CD4-positive, alpha-beta T cell treated with Interleukin-15 for 4 hours (primary cell): ENCODE measurements at regions not wholly inside any gene's neighbourhood (a gene's known extent, or its start where the extent isn't known, plus 50 kb on each side); places are given as distances from the start of the nearest gene placed in this dataset.
"Not testable (repeated sequence)": the region's sequence is repeated elsewhere in the genome, so short reads cannot be mapped to it uniquely, and the experiment has no call there.

Experiments used
- DNase-seq: peaks from one replicate; pipeline ENCODE4 v3.0.0-alpha.2; 2020; ENCODE audit warnings: low spot score

DNA sequence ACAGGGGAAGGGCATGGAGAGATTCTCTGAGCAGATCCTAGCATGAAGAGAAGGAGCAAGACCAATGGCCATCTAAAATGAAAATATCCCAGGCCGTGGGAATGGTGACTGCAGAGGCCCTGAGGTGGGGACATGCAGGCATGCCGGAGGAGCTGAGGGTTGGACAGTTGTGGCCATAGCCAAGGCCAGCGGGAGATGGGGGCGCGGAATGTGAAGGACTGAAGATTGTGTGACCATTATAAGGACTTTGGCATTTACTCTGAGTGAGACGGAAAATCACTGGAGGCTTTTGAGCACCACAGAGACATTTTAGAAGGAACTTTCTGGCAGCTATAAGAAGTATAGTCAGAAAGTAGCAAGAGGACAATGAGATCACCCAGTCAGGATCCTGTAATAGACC lies 341.1 kb downstream of the SFMBT2 start:
- DNase-seq: no peak

DNA sequence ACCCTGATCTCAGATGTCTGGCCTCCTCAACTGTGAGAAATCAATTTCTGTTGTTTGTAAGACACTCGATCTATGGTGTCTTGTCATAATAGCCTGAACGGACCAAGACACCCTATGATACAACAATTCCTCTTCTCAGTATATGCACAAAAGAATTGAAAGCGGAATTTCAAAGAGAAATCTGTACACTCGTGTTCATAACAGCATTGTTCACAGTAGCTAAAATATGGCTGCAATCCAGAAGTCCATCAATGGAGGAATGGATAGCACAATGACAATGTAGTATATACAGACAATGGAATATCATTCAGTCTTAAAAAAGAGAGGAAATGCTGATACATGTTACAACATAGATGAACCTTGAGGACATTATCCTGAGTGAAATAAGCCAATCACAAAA lies 354.6 kb downstream of the SFMBT2 start:
- DNase-seq: no peak

DNA sequence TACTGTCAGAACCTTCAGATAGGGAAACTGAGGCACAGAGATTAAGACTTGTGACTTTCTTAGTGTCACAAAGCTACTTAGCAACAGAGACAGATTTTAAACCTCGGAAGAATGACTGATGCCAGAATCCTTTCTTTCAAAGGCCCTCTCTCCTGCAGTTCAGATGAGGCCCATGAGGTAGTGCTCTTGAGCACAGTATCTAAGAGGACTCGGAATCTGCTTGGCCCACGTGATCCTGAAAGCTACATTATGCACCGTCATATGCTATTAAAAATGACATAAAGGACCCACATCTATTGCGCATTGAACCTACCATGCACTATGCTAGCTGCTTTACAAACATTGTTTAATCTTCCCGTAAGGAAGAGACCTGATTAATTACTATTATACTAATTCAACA lies 355.9 kb downstream of the SFMBT2 start:
- no peak for DNase-seq

DNA sequence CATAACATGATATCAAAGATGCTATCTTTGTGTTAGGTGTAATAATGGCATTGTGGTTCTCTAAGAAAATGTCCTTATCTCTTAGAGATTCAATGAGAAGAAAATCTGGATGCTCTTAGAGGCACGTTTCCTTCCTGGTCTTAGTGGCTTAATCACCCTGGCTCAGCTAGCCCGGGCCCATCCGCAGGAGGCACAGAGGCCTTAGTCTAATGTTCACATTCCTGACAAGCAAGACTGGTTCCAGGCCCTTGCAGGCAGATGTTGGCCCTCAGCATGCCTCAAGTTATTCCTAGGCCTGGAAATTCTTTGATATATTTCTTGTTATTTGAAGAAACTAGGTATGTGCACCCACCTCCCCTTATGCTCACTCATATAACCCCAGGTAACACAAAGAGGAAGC lies 357.6 kb downstream of the SFMBT2 start:
- no peak for DNase-seq

DNA sequence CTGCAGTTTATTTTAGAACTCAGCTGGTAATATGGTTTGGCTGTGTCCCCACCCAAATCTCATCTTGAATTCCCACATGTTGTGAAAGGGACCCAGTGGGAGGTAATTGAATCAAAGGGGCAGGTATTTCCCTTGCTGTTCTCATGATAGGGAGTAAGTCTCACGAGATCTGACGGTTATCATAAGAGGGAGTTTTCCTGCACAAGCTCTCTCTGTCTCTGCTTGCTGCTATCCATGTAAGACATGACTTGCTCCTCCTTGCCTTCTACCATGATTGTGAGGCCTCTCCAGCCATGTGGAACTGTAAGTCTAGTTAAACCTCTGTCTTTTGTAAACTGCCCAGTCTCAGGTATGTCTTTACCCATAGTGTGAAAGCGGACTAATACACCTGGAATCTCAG lies 360.8 kb downstream of the SFMBT2 start:
- not testable (repeated sequence) for DNase-seq

DNA sequence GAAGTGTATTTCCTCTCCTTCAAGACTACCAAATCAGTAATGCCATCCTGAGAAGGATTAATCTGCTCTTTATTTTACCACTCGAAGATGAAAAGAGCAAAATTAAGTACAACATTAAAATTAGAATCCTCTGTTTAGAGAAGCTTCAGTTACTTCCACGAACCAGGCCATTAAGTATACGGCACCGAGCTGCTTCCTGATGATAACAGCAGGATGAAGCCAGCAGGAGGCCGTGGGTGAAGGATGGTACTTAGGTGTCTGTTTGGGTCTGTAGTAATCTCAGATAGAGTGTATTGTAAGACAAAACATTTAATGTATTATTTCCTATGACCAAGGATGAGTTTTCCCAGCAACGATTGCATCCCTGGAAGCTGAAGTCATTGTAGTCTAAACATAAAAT lies 362.8 kb downstream of the SFMBT2 start:
- DNase-seq: no peak

DNA sequence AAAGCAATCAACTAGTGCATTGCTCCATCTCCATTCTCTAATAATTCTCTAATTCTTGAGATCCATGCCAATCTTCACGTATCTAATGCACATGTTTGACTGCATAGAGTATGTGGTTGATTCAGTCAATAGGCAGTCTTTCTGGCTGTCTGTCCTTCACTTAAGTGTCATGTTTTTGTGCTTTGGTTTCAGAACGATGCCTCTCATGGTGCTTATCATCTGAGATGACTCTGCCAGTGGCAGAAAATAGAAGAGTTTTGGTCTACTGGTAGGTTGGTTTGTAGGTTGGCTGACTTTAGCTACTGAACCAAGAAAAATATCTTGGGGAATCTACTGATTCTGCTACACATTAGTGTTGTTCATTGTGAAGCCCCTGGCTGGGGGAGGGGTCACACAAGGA lies 364.2 kb downstream of the SFMBT2 start:
- DNase-seq: peak; percentile 13

DNA sequence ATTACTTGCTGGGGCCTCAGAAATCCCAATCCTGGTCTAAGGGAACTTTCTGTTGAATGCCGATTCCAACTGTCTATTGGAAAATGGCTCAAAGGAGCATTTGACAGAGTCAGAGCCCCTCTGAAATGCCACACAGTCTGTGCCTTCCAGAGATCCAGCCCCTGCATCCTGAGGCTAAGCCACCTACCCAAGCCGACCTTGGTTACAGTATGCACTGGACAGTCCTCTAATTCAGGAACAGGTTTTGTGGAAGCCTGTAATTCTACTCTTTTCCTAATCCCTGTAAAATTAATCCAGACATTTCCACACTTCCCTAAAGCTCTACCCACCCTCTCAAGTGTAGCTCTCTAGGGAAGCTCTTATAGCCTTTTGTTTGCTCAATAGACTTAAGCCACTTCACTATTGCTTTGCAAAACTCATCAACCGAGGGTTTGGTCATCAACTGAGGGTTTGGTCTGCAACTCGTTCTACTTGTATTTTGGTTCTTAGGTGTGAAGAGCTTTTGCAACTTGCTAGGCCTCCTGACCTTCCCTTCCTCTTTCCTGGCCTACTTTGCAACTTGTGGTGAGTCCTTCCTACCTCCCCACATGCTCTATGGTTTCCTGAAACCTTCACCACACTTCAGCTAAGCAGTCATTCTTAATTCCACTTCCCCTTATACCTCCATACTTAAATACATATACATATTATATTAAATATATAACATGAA lies 364.8 kb downstream of the SFMBT2 start:
- peak; percentile 51 for DNase-seq

DNA sequence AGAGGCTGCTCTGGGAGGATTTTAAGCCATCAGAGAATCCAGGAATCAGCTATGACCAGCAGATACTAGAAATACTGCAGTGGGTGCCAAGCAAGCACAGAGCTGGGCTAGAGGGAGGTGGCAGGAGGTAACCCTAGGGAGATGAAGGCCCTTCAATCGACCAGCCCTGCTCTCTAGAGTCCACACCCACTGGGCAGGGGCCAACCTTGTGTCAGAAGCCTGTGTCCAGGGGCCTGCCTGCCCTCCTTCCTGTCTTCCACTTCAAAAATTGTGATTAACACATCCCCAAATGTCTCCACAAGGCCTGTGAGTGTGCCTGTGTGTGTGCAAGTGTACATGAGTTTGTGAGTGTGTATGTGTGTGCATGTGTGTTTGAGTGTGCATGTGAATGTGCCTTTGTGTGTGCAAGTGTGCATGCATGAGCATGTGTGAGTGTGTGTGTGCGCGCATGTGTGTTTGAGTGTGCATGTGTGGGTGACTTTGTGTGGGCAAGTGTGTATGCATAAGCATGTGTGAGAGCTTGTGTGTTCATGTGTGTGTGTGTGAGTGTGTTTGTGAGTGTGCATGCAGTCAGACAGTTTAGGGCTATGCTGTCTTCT lies 367.7 kb downstream of the SFMBT2 start:
- no peak for DNase-seq

DNA sequence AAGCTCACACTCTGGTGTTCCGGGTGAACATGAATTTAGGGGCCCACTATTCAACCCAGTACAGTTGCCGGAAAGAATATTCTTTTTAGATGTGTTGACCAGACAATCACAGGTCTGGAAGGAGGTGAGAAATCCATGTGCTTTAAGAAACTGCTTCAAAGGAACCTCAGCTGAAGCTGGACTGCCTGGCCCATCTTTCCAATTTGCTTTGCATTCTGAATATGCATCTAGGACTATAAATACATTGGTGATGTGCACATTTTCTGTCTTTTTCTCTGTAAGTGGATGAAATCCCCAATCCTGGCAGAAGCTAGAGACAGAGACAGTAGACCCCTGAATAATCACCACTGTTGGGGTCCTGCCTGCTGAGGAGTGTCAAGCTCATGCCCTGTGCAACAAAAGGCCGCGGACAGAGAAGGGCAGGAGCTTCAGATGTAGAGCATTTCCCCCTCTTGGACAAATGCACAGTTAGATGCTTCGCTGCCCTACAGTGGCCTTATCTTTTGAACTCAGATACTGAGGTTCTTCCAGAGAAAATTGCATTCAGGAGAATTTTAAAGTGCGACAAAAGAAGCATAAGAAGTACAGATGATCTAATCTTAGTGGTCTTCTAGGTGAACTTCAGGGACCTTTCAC lies 368.3 kb downstream of the SFMBT2 start:
- no peak for DNase-seq

DNA sequence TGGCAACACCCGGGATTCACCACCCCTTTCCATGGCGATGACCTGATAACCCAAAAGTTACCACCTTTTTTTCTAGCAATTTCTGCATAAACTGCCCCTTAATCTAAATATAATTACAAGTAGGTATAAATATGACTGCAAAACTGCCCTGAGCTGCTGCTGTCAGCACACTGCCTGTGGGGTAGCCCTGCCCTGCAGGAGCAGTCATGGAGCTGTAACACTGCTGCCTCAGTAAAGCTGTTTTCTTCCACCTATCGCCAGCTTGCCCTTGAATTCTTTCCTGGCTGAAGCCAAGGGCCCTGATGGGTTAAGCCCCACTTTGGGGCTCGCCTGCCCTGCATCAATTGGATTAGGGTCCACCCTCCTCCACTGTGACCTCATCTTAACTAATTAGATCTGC lies 368.8 kb downstream of the SFMBT2 start:
- DNase-seq: no peak

DNA sequence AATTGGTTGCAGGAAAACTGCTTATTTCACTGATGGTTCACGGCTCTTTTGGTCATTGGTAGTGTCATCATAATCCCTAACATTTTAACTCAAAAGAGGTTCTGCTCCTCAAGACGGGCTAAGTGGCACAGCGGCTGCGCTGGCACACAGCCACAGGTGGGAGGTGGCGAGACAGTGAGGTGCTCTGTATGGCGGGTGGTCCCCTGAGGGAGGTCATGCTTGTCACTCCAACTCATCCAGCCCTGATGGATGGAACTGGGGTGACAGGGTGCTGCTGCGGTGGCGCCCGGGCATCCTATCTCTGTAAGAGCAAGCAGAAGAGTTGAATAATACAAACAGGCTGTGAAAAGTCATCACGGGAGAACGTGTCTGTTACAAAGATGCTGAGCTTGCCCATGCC lies 370.2 kb downstream of the SFMBT2 start:
- no peak for DNase-seq

DNA sequence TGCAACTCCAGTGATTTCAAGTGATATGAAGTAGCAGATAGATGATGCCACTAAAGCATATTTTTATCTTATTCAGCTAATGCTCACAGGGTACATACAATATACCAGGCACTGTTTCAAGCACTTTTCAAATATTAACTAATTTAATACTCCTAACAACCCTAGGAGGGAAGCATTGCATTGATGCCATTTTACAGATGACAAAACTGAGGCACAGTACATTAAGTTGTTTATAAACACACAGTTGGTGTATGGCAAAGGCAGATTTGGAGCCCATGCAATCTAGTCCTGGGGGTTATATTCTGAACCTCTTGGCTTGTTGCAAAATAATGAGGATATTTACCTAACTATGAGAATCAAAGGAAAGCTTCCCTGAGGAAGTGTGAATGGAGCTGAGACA lies 371.0 kb downstream of the SFMBT2 start:
- no peak for DNase-seq

DNA sequence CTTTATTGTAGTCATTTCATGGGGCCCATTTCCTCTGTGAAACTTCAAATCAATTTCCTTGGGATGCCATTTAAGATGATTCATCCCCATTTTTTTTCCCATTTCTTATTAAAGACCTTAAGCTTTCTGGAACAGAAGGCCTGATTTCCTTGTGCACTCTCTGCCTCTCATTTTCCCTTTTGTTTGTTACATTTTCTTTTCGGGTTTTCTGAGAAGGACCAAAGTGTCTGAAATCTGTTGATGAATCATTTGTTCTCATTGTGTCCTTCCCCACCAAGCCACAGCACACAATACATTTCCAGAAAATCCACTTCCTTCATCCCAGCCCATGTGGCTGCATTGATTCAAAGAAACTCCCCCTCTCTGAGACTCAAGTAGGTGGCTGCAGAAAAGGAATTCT lies 372.4 kb downstream of the SFMBT2 start:
- no peak for DNase-seq

DNA sequence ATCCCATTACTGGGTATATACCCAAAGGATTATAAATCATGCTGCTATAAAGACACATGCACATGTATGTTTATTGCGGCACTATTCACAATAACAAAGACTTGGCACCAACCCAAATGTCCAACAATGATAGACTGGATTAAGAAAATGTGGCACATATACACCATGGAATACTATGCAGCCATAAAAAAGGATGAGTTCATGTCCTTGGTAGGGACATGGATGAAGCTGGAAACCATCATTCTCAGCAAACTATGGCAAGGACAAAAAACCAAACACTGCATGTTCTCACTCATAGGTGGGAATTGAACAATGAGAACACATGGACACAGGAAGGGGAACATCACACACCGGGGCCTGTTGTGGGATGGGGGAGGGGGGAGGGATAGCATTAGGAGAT lies 373.4 kb downstream of the SFMBT2 start:
- DNase-seq: not testable (repeated sequence)

DNA sequence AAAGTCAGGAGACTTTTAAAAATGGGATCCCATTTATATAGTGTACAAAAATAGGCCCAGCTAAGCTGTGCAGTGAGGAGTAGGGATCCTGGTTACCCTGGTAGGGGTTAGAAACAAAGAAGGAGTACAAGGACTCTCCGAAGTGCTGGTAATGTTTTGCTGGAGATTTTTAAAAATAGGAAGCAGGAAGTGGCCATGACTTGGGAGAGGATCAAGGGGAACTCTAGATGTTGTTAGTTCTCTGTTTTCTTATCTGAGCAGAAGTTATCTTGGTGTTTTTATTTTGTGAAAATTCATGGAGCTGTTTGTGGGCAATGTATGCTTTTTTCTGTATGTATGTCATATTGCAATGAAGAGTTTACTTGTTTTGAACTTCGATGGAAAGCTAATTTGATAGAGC lies 373.9 kb downstream of the SFMBT2 start:
- DNase-seq: no peak

DNA sequence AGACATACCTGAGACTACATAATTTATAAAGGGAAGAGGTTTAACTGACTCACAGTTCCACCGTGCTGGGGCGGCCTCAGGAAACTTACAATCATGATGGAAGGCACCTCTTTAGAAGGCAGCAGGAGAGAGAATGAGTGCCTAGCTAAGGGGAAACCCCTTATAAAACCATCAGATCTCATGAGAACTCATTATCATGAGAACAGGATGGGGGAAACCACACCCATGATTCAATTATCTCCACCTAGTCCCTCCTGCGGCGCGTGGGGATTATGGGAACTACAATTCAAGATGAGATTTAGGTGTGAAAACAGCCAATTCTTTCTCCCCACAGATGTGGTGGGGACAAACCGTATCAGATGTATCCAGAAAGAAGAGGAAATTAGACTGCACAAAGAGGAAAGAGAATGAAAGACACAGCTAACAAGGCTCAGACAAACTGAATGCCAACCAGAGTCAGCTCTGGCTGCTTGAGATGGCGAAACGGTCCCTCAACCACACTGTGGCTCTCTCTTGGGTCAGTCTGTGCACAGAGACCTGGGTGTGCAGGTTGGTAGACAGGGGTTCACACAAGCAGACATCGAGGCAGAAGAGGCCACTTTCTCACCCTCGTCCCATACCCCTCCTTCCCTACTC lies 375.6 kb downstream of the SFMBT2 start:
- peak; percentile 9 for DNase-seq

DNA sequence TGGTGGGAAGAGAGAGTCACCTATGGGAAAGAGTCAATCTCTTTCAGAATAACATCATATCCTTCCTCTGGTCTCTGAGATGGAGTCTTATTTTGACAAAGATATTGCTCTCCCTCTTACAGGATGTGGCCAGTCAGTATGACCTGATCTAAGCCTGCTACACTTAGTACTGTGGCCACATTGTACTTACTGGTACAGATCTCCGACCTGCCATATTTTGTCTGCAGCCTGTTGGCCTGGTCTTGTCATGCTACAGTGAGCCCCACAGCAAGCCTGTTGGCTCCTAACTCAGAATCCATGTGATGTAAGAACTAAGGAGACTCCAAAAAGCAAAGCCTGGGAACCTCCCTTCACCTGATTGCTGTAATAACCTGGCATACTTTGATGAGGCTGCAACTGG lies 377.8 kb downstream of the SFMBT2 start:
- no peak for DNase-seq

DNA sequence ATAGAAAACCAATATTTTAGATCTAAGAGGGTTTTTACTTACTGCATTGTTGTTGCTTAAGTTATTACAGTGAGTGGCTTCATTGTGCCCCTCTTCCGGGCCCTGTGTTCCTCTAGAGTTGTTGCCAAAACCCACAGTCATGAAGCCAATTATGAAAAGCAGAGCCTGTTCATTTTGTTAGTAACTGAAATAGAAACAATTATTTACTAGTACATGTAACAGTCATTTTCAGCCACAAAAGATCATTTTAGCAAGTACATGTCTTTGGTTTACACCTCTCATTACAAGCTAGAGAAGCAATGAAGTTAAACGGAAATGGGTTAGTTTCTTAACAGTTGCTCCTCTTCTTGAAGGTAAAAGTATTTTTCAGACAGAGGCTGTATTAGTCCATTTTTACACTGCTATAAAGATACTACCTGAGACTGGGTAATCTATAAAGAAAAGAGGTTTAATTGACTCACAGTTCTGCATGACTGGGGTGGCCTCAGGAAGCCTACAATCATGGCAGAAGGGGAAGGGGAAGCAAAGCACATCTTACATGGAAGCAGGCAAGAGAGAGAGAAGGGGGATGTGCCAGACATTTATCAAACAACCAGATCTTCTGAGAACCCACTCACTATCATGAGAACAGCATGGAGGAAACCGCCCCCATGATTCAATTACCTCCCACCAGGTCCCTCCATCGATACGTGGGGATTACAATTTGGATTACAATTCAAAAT lies 380.5 kb downstream of the SFMBT2 start:
- DNase-seq: peak; percentile 34

DNA sequence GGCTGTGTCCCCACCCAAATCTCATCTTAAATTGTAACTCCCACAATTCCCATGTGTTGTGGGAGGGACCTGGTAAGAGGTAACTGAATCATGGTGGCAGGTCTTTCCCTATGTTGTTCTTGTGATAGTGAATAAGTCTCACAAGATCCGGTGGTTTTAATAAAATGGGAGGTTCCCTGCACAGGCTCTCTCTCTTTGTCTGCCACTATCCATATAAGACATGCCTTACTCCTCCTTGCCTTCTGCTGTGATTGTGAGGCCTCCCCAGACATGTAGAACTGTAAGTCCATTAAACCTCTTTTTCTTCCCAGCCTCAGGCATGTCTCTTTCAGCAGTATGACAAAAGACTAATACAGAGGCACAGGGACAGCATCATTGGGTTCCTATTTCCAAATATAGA lies 381.2 kb downstream of the SFMBT2 start:
- no peak for DNase-seq

DNA sequence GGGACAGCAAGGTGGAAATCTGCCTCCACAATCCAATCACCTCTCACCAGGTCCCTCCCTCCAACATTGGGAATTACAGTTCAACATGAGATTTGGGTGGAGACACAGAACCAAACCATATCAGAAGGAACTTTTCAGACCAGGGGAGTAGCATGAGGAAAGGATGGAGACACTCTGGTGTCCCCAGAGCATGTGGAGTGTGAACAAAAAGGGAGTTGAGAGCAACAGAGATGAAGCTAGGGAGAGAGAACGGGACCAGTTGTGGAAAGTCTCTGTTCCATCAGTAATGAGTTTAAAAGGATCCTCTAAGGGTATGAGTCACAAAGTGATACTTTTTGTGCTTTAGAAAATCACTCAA lies 382.0 kb downstream of the SFMBT2 start:
- DNase-seq: no peak

DNA sequence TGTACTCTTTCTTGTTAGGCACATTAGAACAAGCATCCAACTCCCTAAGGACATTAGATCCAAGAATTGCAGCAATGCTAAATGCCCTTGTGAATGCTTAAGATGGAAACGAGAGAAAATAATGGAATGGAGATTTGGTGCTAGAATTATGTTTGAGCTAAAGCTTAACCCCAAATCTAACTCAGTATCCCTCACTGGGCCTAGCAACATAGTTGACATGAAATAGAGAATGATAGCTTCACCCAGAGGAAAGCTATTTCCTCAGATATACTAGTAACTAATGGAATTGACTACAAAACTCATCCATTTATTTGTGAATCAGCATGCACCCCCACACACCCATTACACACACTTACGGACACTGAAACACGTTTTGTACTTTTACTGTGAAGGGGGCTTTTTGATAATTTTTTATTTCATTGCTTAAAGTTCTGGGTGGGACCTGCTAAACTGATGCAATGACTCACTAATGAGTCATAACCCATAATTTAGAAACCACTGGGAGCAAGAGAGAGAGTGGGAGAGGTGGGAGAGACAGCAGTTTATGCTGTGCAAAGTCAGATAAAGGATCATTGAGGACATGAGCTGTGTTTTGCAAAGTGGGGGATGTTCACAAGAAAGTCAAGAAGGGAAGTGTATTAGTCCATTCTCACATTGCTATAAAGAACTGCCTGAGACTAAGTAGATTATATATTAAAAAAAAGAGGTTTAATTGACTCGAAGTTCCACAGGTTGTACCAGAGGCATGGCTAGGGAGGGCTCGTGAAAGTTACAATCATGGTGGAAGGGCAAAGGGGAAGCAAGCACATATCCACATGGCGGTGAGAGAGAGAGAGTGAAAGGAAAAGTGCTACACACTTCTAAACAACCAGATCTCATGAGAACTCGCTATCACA lies 382.7 kb downstream of the SFMBT2 start:
- DNase-seq: peak; percentile 55
